ENCODE measurements at regions not wholly inside any gene's neighbourhood (a gene's known extent, or its start where the extent isn't known, plus 50 kb on each side); places are given as distances from the start of the nearest gene placed in this dataset.
"Not testable (repeated sequence)": the region's sequence is repeated elsewhere in the genome, so short reads cannot be mapped to it uniquely, and the experiment has no call there.

- TF ChIP-seq, protein P1, sequence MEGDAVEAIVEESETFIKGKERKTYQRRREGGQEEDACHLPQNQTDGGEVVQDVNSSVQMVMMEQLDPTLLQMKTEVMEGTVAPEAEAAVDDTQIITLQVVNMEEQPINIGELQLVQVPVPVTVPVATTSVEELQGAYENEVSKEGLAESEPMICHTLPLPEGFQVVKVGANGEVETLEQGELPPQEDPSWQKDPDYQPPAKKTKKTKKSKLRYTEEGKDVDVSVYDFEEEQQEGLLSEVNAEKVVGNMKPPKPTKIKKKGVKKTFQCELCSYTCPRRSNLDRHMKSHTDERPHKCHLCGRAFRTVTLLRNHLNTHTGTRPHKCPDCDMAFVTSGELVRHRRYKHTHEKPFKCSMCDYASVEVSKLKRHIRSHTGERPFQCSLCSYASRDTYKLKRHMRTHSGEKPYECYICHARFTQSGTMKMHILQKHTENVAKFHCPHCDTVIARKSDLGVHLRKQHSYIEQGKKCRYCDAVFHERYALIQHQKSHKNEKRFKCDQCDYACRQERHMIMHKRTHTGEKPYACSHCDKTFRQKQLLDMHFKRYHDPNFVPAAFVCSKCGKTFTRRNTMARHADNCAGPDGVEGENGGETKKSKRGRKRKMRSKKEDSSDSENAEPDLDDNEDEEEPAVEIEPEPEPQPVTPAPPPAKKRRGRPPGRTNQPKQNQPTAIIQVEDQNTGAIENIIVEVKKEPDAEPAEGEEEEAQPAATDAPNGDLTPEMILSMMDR (IDR thresholded peaks at IDR 0.05; ENCODE audit: insufficient read depth, low read length, missing control alignments), result no peak
- ChIA-PET POLR2A (no interaction called here), CTCF (no interaction called here)
- no peak for DNase-seq (ENCODE audit: low read depth, low spot score)
- no peak overlapping the region for H3K4me3 ChIP-seq (ENCODE audit: low read depth, low read length)
Observed at GRCh38 chr9:104374711-104375110, 129.4 kb upstream of the OR13F1 start.

DNA sequence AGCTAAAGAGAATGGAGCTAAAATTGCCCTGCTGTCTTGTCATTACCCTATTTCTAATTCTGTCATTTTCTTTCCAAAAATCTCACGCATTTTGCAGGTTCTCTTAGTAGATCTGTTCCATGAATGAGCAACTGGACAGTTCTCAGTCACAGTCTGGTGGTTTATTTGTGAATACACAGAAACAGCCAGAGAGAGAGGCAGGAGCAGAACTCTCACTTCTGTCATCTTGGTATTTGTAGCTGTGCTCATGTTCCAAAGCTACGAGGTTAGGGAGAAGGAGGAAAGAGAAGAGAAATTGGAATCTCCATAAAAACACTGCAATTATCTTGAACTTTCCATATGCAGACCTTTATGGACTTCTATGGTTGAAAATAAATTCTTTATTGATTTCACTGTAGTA lies 118.0 kb upstream of the OR13F1 start:
- no peak overlapping the region for H3K4me3 ChIP-seq (ENCODE audit: low read depth, low read length)
- TF ChIP-seq, protein P1 (IDR thresholded peaks at IDR 0.05; ENCODE audit: insufficient read depth, low read length, missing control alignments), result no peak
- POLR2A ChIA-PET, result no interaction called here
- CTCF ChIA-PET, result interaction anchor here (0.7 to 2.2 kb wide), 6 partner anchors 11 to 363 kb away, joined by 3 to 14 read pairs (median 3); no protein-coding TSS in a partner anchor
- DNase-seq (ENCODE audit: low read depth, low spot score), result no peak

- ChIA-PET POLR2A (no interaction called here), CTCF (interaction anchor here (0.7 to 2.2 kb wide), 8 partner anchors 11 to 364 kb away, joined by 3 to 14 read pairs (median 3); no protein-coding TSS in a partner anchor)
- DNase-seq (ENCODE audit: low read depth, low spot score), result peak; percentile 16
- H3K4me3 ChIP-seq (ENCODE audit: low read depth, low read length), result no peak overlapping the region
- TF ChIP-seq, protein P1 (IDR thresholded peaks at IDR 0.05; ENCODE audit: insufficient read depth, low read length, missing control alignments), result peak; percentile 47
Observed at GRCh38 chr9:104386425-104387069, 117.5 kb upstream of the OR13F1 start.

- H3K4me3 ChIP-seq (ENCODE audit: low read depth, low read length), result no peak overlapping the region
- CTCF ChIA-PET, result interaction anchor here (1.7 kb wide), 1 partner anchor 362 kb away, joined by 3 read pairs; no protein-coding TSS in a partner anchor
- TF ChIP-seq, protein P1 (IDR thresholded peaks at IDR 0.05; ENCODE audit: insufficient read depth, low read length, missing control alignments), result no peak
- no peak for DNase-seq (ENCODE audit: low read depth, low spot score)
- POLR2A ChIA-PET, result no interaction called here
Observed at GRCh38 chr9:104388071-104388470, 116.0 kb upstream of the OR13F1 start.

DNA sequence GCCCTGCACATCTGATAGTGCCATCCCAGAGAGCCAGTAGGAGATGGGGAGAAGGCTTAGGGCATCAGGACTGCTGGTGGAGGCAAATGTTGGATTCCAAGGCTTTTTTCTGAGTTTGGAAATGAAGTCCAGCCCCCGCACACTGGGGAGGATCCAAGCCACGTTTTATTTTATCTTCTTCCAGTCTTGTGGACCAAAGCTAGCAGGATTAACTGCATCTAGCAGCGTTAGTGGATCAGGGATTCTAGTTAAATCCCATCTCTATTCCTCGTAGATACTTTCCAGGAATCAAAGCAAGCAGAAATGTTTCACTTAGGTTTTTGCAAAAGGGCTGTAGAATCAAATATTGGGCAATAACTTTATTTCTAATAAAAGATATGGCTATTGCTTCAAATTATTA lies 114.7 kb upstream of the OR13F1 start:
- no peak for DNase-seq (ENCODE audit: low read depth, low spot score)
- no peak overlapping the region for H3K4me3 ChIP-seq (ENCODE audit: low read depth, low read length)
- ChIA-PET CTCF (interaction anchor here (1.7 kb wide), 1 partner anchor 364 kb away, joined by 3 read pairs; no protein-coding TSS in a partner anchor), POLR2A (no interaction called here)
- TF ChIP-seq, protein P1 (IDR thresholded peaks at IDR 0.05; ENCODE audit: insufficient read depth, low read length, missing control alignments), result no peak

GRCh38 chr9:104394901-104395300 lies 109.2 kb upstream of the OR13F1 start:
- POLR2A ChIA-PET; H3K4me3 ChIP-seq (ENCODE audit: low read depth, low read length); DNase-seq (ENCODE audit: low read depth, low spot score); CTCF ChIA-PET: not testable (repeated sequence)

DNA sequence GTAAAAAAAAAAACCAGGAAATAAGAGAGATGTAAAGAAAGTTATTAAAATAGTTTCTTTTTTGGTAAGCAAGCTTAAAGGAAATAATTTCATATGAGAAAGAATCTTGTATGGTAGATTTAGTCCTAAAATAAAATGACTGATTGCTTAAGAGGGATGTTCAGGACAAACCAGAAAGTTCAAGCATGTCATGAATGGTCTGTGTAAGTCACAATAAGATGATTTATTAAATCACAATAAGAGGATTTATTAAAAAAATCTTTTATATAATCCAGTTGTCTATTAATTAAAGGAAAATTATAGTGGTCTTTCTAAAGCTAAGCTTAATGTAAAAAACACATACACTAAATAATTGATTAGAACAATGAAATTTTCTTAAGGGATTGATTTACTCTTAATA lies 91.8 kb upstream of the OR13F1 start:
- H3K4me3 ChIP-seq (ENCODE audit: low read depth, low read length), result no peak overlapping the region
- no peak for DNase-seq (ENCODE audit: low read depth, low spot score)
- ChIA-PET CTCF (no interaction called here), POLR2A (no interaction called here)
- TF ChIP-seq, protein P1 (IDR thresholded peaks at IDR 0.05; ENCODE audit: insufficient read depth, low read length, missing control alignments), result no peak
